ENCODE measurements at regions not wholly inside any gene's neighbourhood (a gene's known extent, or its start where the extent isn't known, plus 50 kb on each side); places are given as distances from the start of the nearest gene placed in this dataset.

DNA sequence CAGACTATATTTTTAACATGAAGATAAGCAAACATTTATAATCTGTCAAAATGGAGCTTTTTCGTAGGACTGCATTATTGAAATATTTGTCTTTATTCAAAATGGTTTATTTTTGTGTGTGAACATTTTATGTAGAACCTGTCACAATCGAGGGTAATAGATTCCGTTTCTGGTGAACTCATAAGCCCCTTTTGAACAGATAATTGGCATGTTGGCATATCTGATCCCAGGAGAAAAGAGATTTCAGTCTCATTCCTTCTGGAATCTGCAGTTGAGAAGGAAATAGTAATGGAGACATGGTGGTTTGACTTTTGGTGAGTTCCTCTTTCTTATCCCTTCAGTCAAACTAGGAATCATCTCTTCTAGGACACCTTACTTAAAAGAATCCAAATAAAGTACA is 427.9 kb upstream of the B3GALT2 start:
- TF ChIP-seq, protein P1, sequence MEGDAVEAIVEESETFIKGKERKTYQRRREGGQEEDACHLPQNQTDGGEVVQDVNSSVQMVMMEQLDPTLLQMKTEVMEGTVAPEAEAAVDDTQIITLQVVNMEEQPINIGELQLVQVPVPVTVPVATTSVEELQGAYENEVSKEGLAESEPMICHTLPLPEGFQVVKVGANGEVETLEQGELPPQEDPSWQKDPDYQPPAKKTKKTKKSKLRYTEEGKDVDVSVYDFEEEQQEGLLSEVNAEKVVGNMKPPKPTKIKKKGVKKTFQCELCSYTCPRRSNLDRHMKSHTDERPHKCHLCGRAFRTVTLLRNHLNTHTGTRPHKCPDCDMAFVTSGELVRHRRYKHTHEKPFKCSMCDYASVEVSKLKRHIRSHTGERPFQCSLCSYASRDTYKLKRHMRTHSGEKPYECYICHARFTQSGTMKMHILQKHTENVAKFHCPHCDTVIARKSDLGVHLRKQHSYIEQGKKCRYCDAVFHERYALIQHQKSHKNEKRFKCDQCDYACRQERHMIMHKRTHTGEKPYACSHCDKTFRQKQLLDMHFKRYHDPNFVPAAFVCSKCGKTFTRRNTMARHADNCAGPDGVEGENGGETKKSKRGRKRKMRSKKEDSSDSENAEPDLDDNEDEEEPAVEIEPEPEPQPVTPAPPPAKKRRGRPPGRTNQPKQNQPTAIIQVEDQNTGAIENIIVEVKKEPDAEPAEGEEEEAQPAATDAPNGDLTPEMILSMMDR (conservative IDR thresholded peaks at IDR 0.05; ENCODE audit: low read length) = no peak
- TF ChIP-seq EZH2phosphoT487 (IDR thresholded peaks at IDR 0.05; ENCODE audit: borderline replicate concordance, low read depth, low read length) = no peak
